Activated CD4-positive, alpha-beta T cell treated with anti-CD3 and anti-CD28 coated beads, Interleukin-2, amount 10 ng/mL, durations not matched to agents 7 days and 5 days (primary cell): ENCODE measurements at regions not wholly inside any gene's neighbourhood (a gene's known extent, or its start where the extent isn't known, plus 50 kb on each side); places are given as distances from the start of the nearest gene placed in this dataset.

Source experiments
- CTCF ChIA-PET: fragments of 350-600 bp; sonication (Branson Sonifier 250); formaldehyde crosslinking; loops from one replicate; lab custom pipeline; 2021; ENCODE audit warnings: antibody characterized with exemption; lab: Charles Lee
- POLR2A ChIA-PET: fragments of 350-600 bp; sonication (Branson Sonifier 250); formaldehyde crosslinking; loops from one replicate; lab custom pipeline; 2021; ENCODE audit warnings: antibody characterized with exemption; lab: Charles Lee
- DNase-seq: peaks from one replicate; pipeline ENCODE4 v3.0.0-alpha.2; 2020
- H3K27ac Mint-ChIP-seq: one replicate; pipeline ENCODE4 v1.8.0; 2021; ENCODE audit warnings: mild to moderate bottlenecking, moderate library complexity, mixed read lengths
- H3K27me3 Mint-ChIP-seq: one replicate; pipeline ENCODE4 v1.8.0; 2021; ENCODE audit warnings: mixed read lengths
- H3K36me3 Mint-ChIP-seq: one replicate; pipeline ENCODE4 v1.8.0; 2021; ENCODE audit warnings: low read depth, mixed read lengths
- H3K4me1 Mint-ChIP-seq: one replicate; pipeline ENCODE4 v1.8.0; 2021; ENCODE audit warnings: mixed read lengths
- H3K4me3 Mint-ChIP-seq: one replicate; pipeline ENCODE4 v1.8.0; 2021; ENCODE audit warnings: mild to moderate bottlenecking, moderate library complexity, mixed read lengths
- H3K9me3 Mint-ChIP-seq: one replicate; pipeline ENCODE4 v1.8.0; 2021; ENCODE audit warnings: mixed read lengths

- Mint-ChIP-seq H3K27ac (no peak overlapping the region), H3K27me3 (no peaks in the 10 kb centered on the region), H3K36me3 (no peaks in the 10 kb centered on the region), H3K4me1 (no peaks in the 10 kb centered on the region), H3K9me3 (peaks cover 14% of the 10 kb centered on the region), H3K4me3 (no peak overlapping the region)
- CTCF ChIA-PET, result interaction anchor here (0.7 kb wide), 1 partner anchor 1239 kb away, joined by 3 read pairs; no protein-coding TSS in a partner anchor
- DNase-seq, result no peak
- POLR2A ChIA-PET, result no interaction called here
Measured at GRCh38 chr4:32148111-32148666, 1428.0 kb downstream of the PCDH7 start.

GRCh38 chr4:32158961-32159360 is 1438.8 kb downstream of the PCDH7 start:
- Mint-ChIP-seq H3K4me1 (no peaks in the 10 kb centered on the region), H3K27me3 (no peaks in the 10 kb centered on the region), H3K4me3 (no peak overlapping the region), H3K9me3 (peaks cover 13% of the 10 kb centered on the region), H3K36me3 (no peaks in the 10 kb centered on the region), H3K27ac (no peak overlapping the region)
- no peak for DNase-seq
- ChIA-PET POLR2A (no interaction called here), CTCF (no interaction called here)

DNA sequence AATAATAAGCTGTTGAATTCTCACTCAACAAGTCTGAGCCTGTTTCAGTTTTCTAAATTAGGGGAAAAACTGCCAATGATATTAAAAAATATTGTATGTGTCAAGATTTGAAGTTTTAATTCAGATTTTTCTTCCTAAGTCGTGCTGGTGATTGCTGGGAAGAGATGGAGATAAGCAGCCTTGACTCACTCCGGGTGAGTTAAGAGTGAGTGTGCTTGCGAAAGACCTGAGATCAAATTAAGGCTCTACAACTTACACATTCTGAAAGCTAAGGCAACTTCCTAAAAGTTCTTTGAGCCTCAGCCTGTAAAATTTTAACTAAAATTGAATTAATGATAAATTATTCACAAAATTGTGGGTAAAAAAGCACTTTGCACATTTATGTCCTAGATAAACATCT is 1441.2 kb downstream of the PCDH7 start:
- H3K4me1 Mint-ChIP-seq, result no peaks in the 10 kb centered on the region
- no peaks in the 10 kb centered on the region for H3K27me3 Mint-ChIP-seq
- H3K27ac Mint-ChIP-seq, result no peak overlapping the region
- H3K9me3 Mint-ChIP-seq, result peaks cover 9% of the 10 kb centered on the region
- POLR2A ChIA-PET, result no interaction called here
- H3K36me3 Mint-ChIP-seq, result no peaks in the 10 kb centered on the region
- no peak for DNase-seq
- H3K4me3 Mint-ChIP-seq, result no peak overlapping the region
- CTCF ChIA-PET, result no interaction called here

DNA sequence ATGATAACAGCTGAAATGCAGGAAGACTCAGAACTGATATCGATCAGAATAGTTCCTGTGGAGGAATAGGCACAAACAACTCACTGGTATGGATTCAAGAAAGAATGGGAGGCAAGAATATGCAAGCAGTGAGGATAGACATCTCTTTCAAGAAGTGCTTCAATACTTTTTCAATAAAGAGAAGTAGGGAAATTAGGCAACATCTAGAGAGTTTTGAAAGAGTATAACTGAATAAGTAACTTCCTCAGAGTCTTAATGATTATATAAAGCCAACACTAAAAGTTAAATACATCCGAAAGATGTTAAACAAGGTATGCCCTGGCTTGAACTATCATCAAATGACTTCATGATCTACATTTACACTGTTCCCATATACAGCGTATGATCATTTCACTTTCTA is 1443.0 kb downstream of the PCDH7 start:
- H3K27me3 Mint-ChIP-seq, result no peaks in the 10 kb centered on the region
- CTCF ChIA-PET, result no interaction called here
- no peak overlapping the region for H3K4me3 Mint-ChIP-seq
- H3K9me3 Mint-ChIP-seq, result peaks cover 7% of the 10 kb centered on the region
- H3K27ac Mint-ChIP-seq, result no peak overlapping the region
- H3K4me1 Mint-ChIP-seq, result no peaks in the 10 kb centered on the region
- no peaks in the 10 kb centered on the region for H3K36me3 Mint-ChIP-seq
- no peak for DNase-seq
- POLR2A ChIA-PET, result no interaction called here

GRCh38 chr4:32169841-32170240 is 1449.7 kb downstream of the PCDH7 start:
- H3K27ac Mint-ChIP-seq, result no peak overlapping the region
- no peaks in the 10 kb centered on the region for H3K4me1 Mint-ChIP-seq
- no peak for DNase-seq
- H3K36me3 Mint-ChIP-seq, result no peaks in the 10 kb centered on the region
- H3K9me3 Mint-ChIP-seq, result peaks cover 11% of the 10 kb centered on the region
- ChIA-PET CTCF (no interaction called here), POLR2A (no interaction called here)
- H3K4me3 Mint-ChIP-seq, result no peak overlapping the region
- no peaks in the 10 kb centered on the region for H3K27me3 Mint-ChIP-seq

DNA sequence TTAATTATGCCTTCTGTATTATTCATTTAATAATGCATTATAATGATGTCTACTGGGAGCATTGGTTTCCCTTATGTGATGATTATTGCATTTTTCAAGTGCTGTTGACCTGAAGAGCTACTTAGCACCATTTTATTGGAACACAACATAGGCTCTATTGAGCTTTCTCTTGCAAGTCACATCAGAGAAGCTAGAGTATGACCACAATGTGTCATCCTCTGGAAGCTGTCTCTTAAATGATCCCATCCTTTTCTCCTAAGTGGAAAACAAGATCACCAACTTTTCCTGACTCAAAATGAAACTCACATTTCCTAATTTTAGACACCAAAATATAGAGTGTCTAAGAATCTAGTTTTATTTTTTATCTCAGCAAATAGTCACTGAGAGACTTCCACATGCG is 1451.9 kb downstream of the PCDH7 start:
- CTCF ChIA-PET, result no interaction called here
- no peak overlapping the region for H3K27ac Mint-ChIP-seq
- POLR2A ChIA-PET, result no interaction called here
- H3K27me3 Mint-ChIP-seq, result no peaks in the 10 kb centered on the region
- no peaks in the 10 kb centered on the region for H3K4me1 Mint-ChIP-seq
- peaks cover 11% of the 10 kb centered on the region for H3K9me3 Mint-ChIP-seq
- H3K36me3 Mint-ChIP-seq, result no peaks in the 10 kb centered on the region
- no peak overlapping the region for H3K4me3 Mint-ChIP-seq
- DNase-seq, result no peak

- ChIA-PET CTCF (no interaction called here), POLR2A (no interaction called here)
- H3K9me3 Mint-ChIP-seq, result peaks cover 10% of the 10 kb centered on the region
- no peaks in the 10 kb centered on the region for H3K36me3 Mint-ChIP-seq
- no peak for DNase-seq
- H3K4me3 Mint-ChIP-seq, result no peak overlapping the region
- H3K4me1 Mint-ChIP-seq, result no peaks in the 10 kb centered on the region
- H3K27ac Mint-ChIP-seq, result no peak overlapping the region
- H3K27me3 Mint-ChIP-seq, result no peaks in the 10 kb centered on the region
Measured at GRCh38 chr4:32172761-32173160, 1452.6 kb downstream of the PCDH7 start.

DNA sequence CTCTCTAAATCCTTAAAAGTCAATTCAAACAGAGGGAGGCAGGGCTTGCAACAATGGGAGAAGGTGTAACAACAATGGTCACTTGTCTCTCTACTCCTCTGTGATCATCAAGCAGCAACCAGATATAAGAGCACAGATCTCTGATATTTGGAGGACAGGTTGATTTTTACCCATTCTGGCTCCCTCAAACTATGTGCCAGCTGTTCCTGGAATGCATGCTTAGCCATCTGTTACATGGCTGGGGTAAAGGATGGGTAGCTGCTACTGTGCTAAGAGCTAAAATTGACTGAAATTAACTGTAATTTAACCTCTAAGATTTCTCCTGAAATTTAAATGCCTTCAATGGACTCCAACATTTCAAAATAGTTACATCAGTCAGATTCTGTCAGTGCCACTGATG is 1459.9 kb downstream of the PCDH7 start:
- Mint-ChIP-seq H3K4me1 (no peaks in the 10 kb centered on the region), H3K27me3 (no peaks in the 10 kb centered on the region), H3K36me3 (no peaks in the 10 kb centered on the region), H3K27ac (no peak overlapping the region), H3K9me3 (peaks cover 2% of the 10 kb centered on the region), H3K4me3 (no peak overlapping the region)
- ChIA-PET POLR2A (no interaction called here), CTCF (no interaction called here)
- DNase-seq, result no peak

DNA sequence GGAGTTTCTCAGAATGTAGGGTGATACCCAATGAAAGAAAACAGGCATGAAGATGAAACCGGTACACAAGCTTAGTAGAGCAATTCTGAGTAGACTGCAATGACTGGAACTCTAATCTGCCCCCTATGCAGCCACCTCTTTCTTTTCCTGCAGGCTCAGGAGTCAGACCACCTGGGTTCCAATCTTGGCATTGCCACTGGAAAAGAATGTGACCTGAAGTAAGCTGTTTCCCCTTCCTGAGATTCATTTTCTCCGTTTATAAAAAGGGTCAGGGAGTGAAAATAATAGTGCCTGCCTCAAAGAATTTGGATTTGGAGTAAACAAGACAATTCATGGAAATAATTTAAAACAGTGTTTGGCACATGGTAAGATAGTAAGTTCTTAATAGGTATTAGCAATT is 1464.0 kb downstream of the PCDH7 start:
- ChIA-PET CTCF (no interaction called here), POLR2A (no interaction called here)
- Mint-ChIP-seq H3K27ac (no peak overlapping the region), H3K9me3 (peaks cover 2% of the 10 kb centered on the region), H3K36me3 (no peaks in the 10 kb centered on the region), H3K4me1 (no peaks in the 10 kb centered on the region), H3K27me3 (no peaks in the 10 kb centered on the region), H3K4me3 (no peak overlapping the region)
- DNase-seq, result no peak

- H3K27ac Mint-ChIP-seq, result no peak overlapping the region
- H3K36me3 Mint-ChIP-seq, result no peaks in the 10 kb centered on the region
- no peaks in the 10 kb centered on the region for H3K27me3 Mint-ChIP-seq
- no peak for DNase-seq
- no peak overlapping the region for H3K4me3 Mint-ChIP-seq
- no peaks in the 10 kb centered on the region for H3K4me1 Mint-ChIP-seq
- ChIA-PET POLR2A (no interaction called here), CTCF (no interaction called here)
- H3K9me3 Mint-ChIP-seq, result peaks cover 11% of the 10 kb centered on the region
Measured at GRCh38 chr4:32189130-32189529, 1469.0 kb downstream of the PCDH7 start.

- peaks cover 11% of the 10 kb centered on the region for H3K9me3 Mint-ChIP-seq
Measured at GRCh38 chr4:32189788-32190187, 1469.6 kb downstream of the PCDH7 start.

GRCh38 chr4:32191961-32192360 is 1471.8 kb downstream of the PCDH7 start:
- CTCF ChIA-PET, result no interaction called here
- Mint-ChIP-seq H3K27me3 (no peaks in the 10 kb centered on the region), H3K4me3 (no peak overlapping the region), H3K9me3 (peaks cover 19% of the 10 kb centered on the region), H3K27ac (no peak overlapping the region), H3K36me3 (no peaks in the 10 kb centered on the region), H3K4me1 (no peaks in the 10 kb centered on the region)
- POLR2A ChIA-PET, result no interaction called here
- DNase-seq, result no peak

More at GRCh38 chr4:32189788-32190187, 1469.6 kb downstream of the PCDH7 start:
- H3K27me3 Mint-ChIP-seq, result no peaks in the 10 kb centered on the region
- ChIA-PET CTCF (no interaction called here), POLR2A (no interaction called here)
- no peak overlapping the region for H3K4me3 Mint-ChIP-seq
- H3K36me3 Mint-ChIP-seq, result no peaks in the 10 kb centered on the region
- no peak for DNase-seq
- H3K27ac Mint-ChIP-seq, result no peak overlapping the region
- no peaks in the 10 kb centered on the region for H3K4me1 Mint-ChIP-seq

DNA sequence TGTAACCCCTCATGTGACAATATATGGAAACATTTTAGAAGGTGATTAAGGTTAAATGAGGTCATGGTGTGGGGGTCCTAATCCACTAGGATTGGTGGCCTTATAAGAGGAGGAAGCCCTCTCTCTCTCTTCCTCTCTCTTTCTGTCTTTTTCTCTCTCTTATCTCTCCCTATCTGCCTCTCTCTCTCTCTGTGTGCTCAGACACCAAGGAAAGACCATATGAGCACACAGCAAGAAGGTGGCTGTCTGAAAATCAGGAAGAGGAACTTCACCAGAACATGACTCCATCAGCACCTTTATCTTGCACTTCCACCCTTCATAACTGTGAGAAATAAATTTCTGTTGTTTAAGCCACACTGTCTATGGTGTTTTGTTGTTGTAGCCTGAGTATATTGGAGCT is 1472.2 kb downstream of the PCDH7 start:
- H3K27me3 Mint-ChIP-seq, result no peaks in the 10 kb centered on the region
- no peaks in the 10 kb centered on the region for H3K4me1 Mint-ChIP-seq
- H3K4me3 Mint-ChIP-seq, result no peak overlapping the region
- POLR2A ChIA-PET, result no interaction called here
- no peak overlapping the region for H3K27ac Mint-ChIP-seq
- no peak for DNase-seq
- H3K9me3 Mint-ChIP-seq, result peaks cover 20% of the 10 kb centered on the region
- H3K36me3 Mint-ChIP-seq, result no peaks in the 10 kb centered on the region
- CTCF ChIA-PET, result no interaction called here

GRCh38 chr4:32192991-32193390 is 1472.8 kb downstream of the PCDH7 start:
- CTCF ChIA-PET, result no interaction called here
- no peaks in the 10 kb centered on the region for H3K27me3 Mint-ChIP-seq
- no peaks in the 10 kb centered on the region for H3K4me1 Mint-ChIP-seq
- H3K9me3 Mint-ChIP-seq, result peaks cover 20% of the 10 kb centered on the region
- DNase-seq, result no peak
- H3K27ac Mint-ChIP-seq, result no peak overlapping the region
- H3K4me3 Mint-ChIP-seq, result no peak overlapping the region
- POLR2A ChIA-PET, result no interaction called here
- no peaks in the 10 kb centered on the region for H3K36me3 Mint-ChIP-seq
